K562 (cell line): ENCODE measurements at regions not wholly inside any gene's neighbourhood (a gene's known extent, or its start where the extent isn't known, plus 50 kb on each side); places are given as distances from the start of the nearest gene placed in this dataset.

ENCODE experiments used
- ATAC-seq: fragments of 200-7000 bp; cut with Tn5 transposase; 3 replicates; pipeline ENCODE4 v1.9.1; 2020; ENCODE audit warnings: moderate library complexity
- BruUV-seq: library from RNA; stranded (reverse); fragments of 400-500 nt; replicated peaks from 2 replicates; lab custom pipeline; 2021; lab: Mats Ljungman, UMichigan
- CTCF ChIA-PET: fragments of 300-600 bp; formaldehyde crosslinking; extraction: SDS; loops from one replicate; lab custom pipeline; 2021; ENCODE audit warnings: low intra/inter-chr PET ratio; lab: Yijun Ruan, JAX
- POLR2A ChIA-PET: fragments of 300-600, 350-650 bp; sonication (Branson Sonifier 250); formaldehyde crosslinking; extraction: SDS; loops from one replicate; lab custom pipeline; 2021; ENCODE audit warnings: antibody characterized with exemption, inconsistent platforms; lab: Yijun Ruan, JAX
- DNase-seq, 4 experiments: peaks; one replicate each; pipeline versions ENCODE4 v3.0.0 to v3.0.0-alpha.2; 2011 to 2018; ENCODE audit warnings: low spot score in 3 of 4, mixed read lengths in 3 of 4; ENCODE audit errors: extremely low read depth in 1 of 4
- FAIRE-seq: peaks from 2 replicates; lab custom pipeline; 2011; peaks lifted over from hg19 to GRCh38; lab: Jason Lieb, UNC
- H2AFZ ChIP-seq: 2 replicates; pipeline ENCODE4 v1.6.0; 2011; ENCODE audit warnings: low read depth, low read length, control low read depth, inconsistent platforms
- H3K27ac ChIP-seq: fragments of 200-600 bp; 3 replicates; pipeline ENCODE4 v1.8.0; 2011; ENCODE audit warnings: low read depth, mild to moderate bottlenecking, control low read depth, inconsistent platforms, low read length, moderate library complexity, mixed read lengths; ENCODE audit errors: extremely low read depth
- H3K27me3 ChIP-seq, 2 experiments: fragments of 300-600 bp in 1 of 2; 2 replicates in 1 of 2; 3 replicates in 1 of 2; pipeline versions ENCODE4 v1.6.0 to v1.8.0; 2011; ENCODE audit warnings: inconsistent platforms in 2 of 2, low read length in 2 of 2, mild to moderate bottlenecking in 1 of 2, mixed read lengths in 1 of 2, moderate library complexity in 1 of 2; ENCODE audit not compliant: control insufficient read depth in 2 of 2, insufficient read depth in 2 of 2
- H3K36me3 ChIP-seq: fragments of 300-600 bp; 3 replicates; pipeline ENCODE4 v1.8.0; 2011; ENCODE audit warnings: mild to moderate bottlenecking, low read length, inconsistent platforms; ENCODE audit not compliant: control insufficient read depth, insufficient read depth
- H3K4me1 ChIP-seq, 2 experiments: fragments of 200-600 bp in 1 of 2; replicated peaks in 1 of 2; 2 replicates in 1 of 2; 3 replicates in 1 of 2; pipeline versions ENCODE4 v1.5.1 to v1.8.0; 2011; ENCODE audit warnings: inconsistent platforms in 2 of 2, low read length in 2 of 2, mild to moderate bottlenecking in 1 of 2, mixed read lengths in 1 of 2, moderate library complexity in 1 of 2; ENCODE audit not compliant: control insufficient read depth in 2 of 2, insufficient read depth in 2 of 2
- H3K4me2 ChIP-seq: 2 replicates; pipeline ENCODE4 v1.6.1; 2011; ENCODE audit warnings: low read length, control low read depth, inconsistent platforms, mixed read lengths; ENCODE audit not compliant: insufficient read depth
- H3K4me3 ChIP-seq: fragments of 200-600 bp; sonication (generic), shearing (Covaris generic); 2 replicates; pipeline ENCODE4 v1.5.1; 2016; ENCODE audit warnings: control low read depth, inconsistent platforms
- H3K79me2 ChIP-seq: fragments of 200-600 bp; 3 replicates; pipeline ENCODE4 v1.8.0; 2011; ENCODE audit warnings: low read length, inconsistent platforms; ENCODE audit not compliant: control insufficient read depth, insufficient read depth
- H3K9ac ChIP-seq, 2 experiments: 2 replicates each; pipeline versions ENCODE4 v1.6.0 to v1.6.1; 2011; ENCODE audit warnings: low read depth in 2 of 2, low read length in 2 of 2, control low read depth in 1 of 2, inconsistent platforms in 1 of 2, mild to moderate bottlenecking in 1 of 2, mixed read lengths in 1 of 2; ENCODE audit not compliant: insufficient read depth in 1 of 2
- H3K9me1 ChIP-seq: one replicate; pipeline ENCODE4 v1.6.0; 2011; ENCODE audit warnings: inconsistent platforms, mild to moderate bottlenecking, low read length, moderate library complexity; ENCODE audit not compliant: control insufficient read depth, insufficient read depth
- H3K9me3 ChIP-seq: replicated peaks from 2 replicates; pipeline ENCODE4 v1.5.1; 2011; ENCODE audit warnings: low read depth, low read length, inconsistent platforms; ENCODE audit not compliant: control insufficient read depth, insufficient read depth
- H4K20me1 ChIP-seq: replicated peaks from 2 replicates; pipeline ENCODE4 v1.6.1; 2011; ENCODE audit warnings: low read length, inconsistent platforms, mixed read lengths; ENCODE audit not compliant: control insufficient read depth, insufficient read depth
- BACH1 ChIP-seq: fragments of 200-800 bp; sonication (Bioruptor generic); IDR thresholded peaks from 2 replicates; pipeline ENCODE4 v1.6.1; 2016; ENCODE audit warnings: missing genetic modification characterization, missing compliant biosample characterization
- DDX20 ChIP-seq: fragments of 450-650 bp; IDR thresholded peaks from 2 replicates; pipeline ENCODE4 v1.6.1; 2016; ENCODE audit warnings: missing genetic modification characterization, low read depth, mild to moderate bottlenecking, missing compliant biosample characterization, moderate library complexity
- EGR1 ChIP-seq: fragments of 450-650 bp; conservative IDR thresholded peaks from 2 replicates; pipeline ENCODE4 v1.6.1; 2017; ENCODE audit warnings: mild to moderate bottlenecking
- GABPB1 ChIP-seq: sonication (generic); formaldehyde crosslinking; IDR thresholded peaks from 2 replicates; pipeline ENCODE4 v1.8.0; 2022; ENCODE audit warnings: mild to moderate bottlenecking, missing genetic modification reagents
- HMG20A ChIP-seq: fragments of 450-650 bp; formaldehyde crosslinking; conservative IDR thresholded peaks from 2 replicates; pipeline ENCODE4 v1.4.0; 2020; ENCODE audit warnings: mild to moderate bottlenecking, mixed read lengths
- MEF2A ChIP-seq: IDR thresholded peaks from 2 replicates; pipeline ENCODE4 v1.6.1; 2011; ENCODE audit warnings: low read depth, mild to moderate bottlenecking, low read length, moderate library complexity; ENCODE audit not compliant: control insufficient read depth
- NFYB ChIP-seq: IDR thresholded peaks from 2 replicates; pipeline ENCODE4 v1.6.1; 2011; ENCODE audit warnings: mild to moderate bottlenecking, moderate library complexity; ENCODE audit not compliant: insufficient read length; ENCODE audit errors: extremely low read depth
- RB1 ChIP-seq: fragments of 450-650 bp; IDR thresholded peaks from 2 replicates; pipeline ENCODE4 v1.6.1; 2017; ENCODE audit warnings: low read depth, mild to moderate bottlenecking
- TRIM28 ChIP-seq: fragments of 450-650 bp; IDR thresholded peaks from 2 replicates; pipeline ENCODE4 v1.6.1; 2017
- ZBTB1 ChIP-seq: sonication (generic); formaldehyde crosslinking; IDR thresholded peaks from 2 replicates; pipeline ENCODE4 v1.8.1; 2023; ENCODE audit warnings: missing genetic modification reagents, low read depth, mild to moderate bottlenecking, borderline replicate concordance
- WGBS: fragments of 100-300 bp; shearing (Covaris generic); methylation state at CpG from one replicate; pipeline ENCODE4 v1.1.6; 2016; ENCODE audit warnings: low coverage, mixed read lengths; ENCODE audit not compliant: insufficient coverage; ENCODE audit errors: missing lambda C conversion rate; 5-methylcytosine and 5-hydroxymethylcytosine counted together
- in situ Hi-C: fragments of 300-500 bp; cut with MboI; formaldehyde crosslinking; loops from 4 replicates; pipeline ENCODE4 v1.15.0; 2018; ENCODE audit warnings: inconsistent platforms, mixed read lengths
- intact Hi-C: fragments of 100-400 bp; cut with micrococcal nuclease; formaldehyde crosslinking; loops from 2 replicates; pipeline ENCODE4 v1.14.2; 2022
- TF ChIP-seq, protein P1 (sequence below): IDR thresholded peaks from 2 replicates; pipeline ENCODE4 v1.6.1; 2016; ENCODE audit warnings: missing genetic modification characterization, missing compliant biosample characterization
- TF ChIP-seq, protein P2 (sequence below): fragments of 450-650 bp; IDR thresholded peaks from 2 replicates; pipeline ENCODE4 v1.6.1; 2016
- TF ChIP-seq, protein P3 (sequence below): fragments of 250-450 bp; sonication (Bioruptor Pico); IDR thresholded peaks from 2 replicates; pipeline ENCODE4 v1.8.0; 2022; ENCODE audit warnings: moderate library complexity, mild to moderate bottlenecking, inconsistent platforms

DNA sequence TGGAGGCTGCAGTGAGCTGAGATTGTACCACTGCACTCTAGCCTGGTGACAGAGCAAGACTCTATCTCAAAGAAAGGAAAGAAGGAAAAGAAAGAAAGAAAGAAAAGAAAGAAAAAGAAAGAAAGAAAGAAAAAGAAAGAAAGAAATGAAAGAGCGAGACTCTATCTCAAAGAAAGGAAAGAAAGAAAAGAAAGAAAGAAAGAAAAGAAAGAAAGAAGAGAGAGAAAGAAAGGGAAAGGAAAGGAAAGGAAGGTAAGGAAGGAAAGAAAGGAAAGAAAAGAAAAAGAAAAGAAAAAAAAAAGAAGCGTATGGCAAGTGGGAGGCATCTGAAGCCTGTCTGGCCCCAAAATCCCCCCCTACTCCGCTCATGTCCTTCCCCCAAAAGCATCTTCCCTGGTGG is 182.3 kb upstream of the MSX2 start:
- Histone ChIP-seq H3K4me1 (no peaks in the 10 kb centered on the region), H3K36me3 (no peaks in the 10 kb centered on the region), H3K27me3 (peaks cover 10 to 19% of the 10 kb centered on the region in 2 experiments), H2AFZ (no peak overlapping the region), H3K27ac (no peak overlapping the region), H3K4me3 (no peak overlapping the region), H3K79me2 (no peaks in the 10 kb centered on the region), H4K20me1 (no peaks in the 10 kb centered on the region), H3K9me1 (no peaks in the 10 kb centered on the region), H3K9ac (no peak overlapping the region), H3K4me2 (no peak overlapping the region), H3K9me3 (no peaks in the 10 kb centered on the region)
- ChIA-PET POLR2A (interaction anchor here (0.6 to 1.0 kb wide), 2 partner anchors 17 to 120 kb away, joined by 3 read pairs; no protein-coding TSS in a partner anchor), CTCF (no interaction called here)
- in situ Hi-C loops (no loop called here), intact Hi-C loops (no loop called here)
- ATAC-seq = no peak
- WGBS = 0% methylated on average over 3 of the region's 3 CpGs
- FAIRE-seq = no peak
- no peak for DNase-seq
- BruUV-seq = no TSS peak
- TF ChIP-seq, protein P1, sequence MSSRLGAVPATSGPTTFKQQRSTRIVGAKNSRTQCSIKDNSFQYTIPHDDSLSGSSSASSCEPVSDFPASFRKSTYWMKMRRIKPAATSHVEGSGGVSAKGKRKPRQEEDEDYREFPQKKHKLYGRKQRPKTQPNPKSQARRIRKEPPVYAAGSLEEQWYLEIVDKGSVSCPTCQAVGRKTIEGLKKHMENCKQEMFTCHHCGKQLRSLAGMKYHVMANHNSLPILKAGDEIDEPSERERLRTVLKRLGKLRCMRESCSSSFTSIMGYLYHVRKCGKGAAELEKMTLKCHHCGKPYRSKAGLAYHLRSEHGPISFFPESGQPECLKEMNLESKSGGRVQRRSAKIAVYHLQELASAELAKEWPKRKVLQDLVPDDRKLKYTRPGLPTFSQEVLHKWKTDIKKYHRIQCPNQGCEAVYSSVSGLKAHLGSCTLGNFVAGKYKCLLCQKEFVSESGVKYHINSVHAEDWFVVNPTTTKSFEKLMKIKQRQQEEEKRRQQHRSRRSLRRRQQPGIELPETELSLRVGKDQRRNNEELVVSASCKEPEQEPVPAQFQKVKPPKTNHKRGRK = peak; percentile 81
- TF ChIP-seq, protein P2, sequence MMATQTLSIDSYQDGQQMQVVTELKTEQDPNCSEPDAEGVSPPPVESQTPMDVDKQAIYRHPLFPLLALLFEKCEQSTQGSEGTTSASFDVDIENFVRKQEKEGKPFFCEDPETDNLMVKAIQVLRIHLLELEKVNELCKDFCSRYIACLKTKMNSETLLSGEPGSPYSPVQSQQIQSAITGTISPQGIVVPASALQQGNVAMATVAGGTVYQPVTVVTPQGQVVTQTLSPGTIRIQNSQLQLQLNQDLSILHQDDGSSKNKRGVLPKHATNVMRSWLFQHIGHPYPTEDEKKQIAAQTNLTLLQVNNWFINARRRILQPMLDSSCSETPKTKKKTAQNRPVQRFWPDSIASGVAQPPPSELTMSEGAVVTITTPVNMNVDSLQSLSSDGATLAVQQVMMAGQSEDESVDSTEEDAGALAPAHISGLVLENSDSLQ = no peak

DNA sequence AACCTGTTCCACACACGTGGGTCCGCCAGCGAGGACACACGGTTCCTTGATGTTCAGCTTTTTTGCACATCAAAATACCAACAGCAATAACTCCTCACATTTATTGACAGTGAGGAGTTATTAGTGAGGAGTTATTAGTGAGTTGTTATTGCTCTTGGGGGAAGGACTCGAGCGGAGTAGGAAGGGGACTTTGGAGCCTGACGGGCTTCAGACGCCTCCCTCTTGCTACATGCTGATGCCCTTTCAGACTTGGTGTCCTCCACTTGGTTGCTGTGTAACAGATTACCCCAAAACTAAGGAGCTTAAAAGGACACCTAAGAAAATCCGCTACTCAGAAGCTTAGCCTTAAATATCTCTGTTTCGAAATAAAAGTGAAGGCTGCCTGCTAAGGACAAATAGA is 181.9 kb upstream of the MSX2 start:
- ChIA-PET POLR2A (interaction anchor here (0.6 to 1.0 kb wide), 2 partner anchors 17 to 120 kb away, joined by 3 read pairs; no protein-coding TSS in a partner anchor), CTCF (no interaction called here)
- BruUV-seq = no TSS peak
- 1% methylated on average over 10 of the region's 10 CpGs for WGBS
- no peak overlapping the region for H3K4me3 ChIP-seq
- in situ Hi-C loops = no loop called here
- ATAC-seq (no peak), FAIRE-seq (no peak), DNase-seq (no peak)
- H3K27ac ChIP-seq = no peak overlapping the region
- H3K36me3 ChIP-seq = no peaks in the 10 kb centered on the region
- intact Hi-C loops = no loop called here
- peaks cover 10 to 19% of the 10 kb centered on the region in 2 experiments for H3K27me3 ChIP-seq
- no peak overlapping the region for H3K9ac ChIP-seq
- no peak overlapping the region for H3K4me2 ChIP-seq
- H3K79me2 ChIP-seq = no peaks in the 10 kb centered on the region
- H3K9me3 ChIP-seq = no peaks in the 10 kb centered on the region
- H3K9me1 ChIP-seq = no peaks in the 10 kb centered on the region
- H3K4me1 ChIP-seq = no peaks in the 10 kb centered on the region
- H4K20me1 ChIP-seq = no peaks in the 10 kb centered on the region
- H2AFZ ChIP-seq = no peak overlapping the region
- no peak for TF ChIP-seq MEF2A
- TF ChIP-seq, protein P3, sequence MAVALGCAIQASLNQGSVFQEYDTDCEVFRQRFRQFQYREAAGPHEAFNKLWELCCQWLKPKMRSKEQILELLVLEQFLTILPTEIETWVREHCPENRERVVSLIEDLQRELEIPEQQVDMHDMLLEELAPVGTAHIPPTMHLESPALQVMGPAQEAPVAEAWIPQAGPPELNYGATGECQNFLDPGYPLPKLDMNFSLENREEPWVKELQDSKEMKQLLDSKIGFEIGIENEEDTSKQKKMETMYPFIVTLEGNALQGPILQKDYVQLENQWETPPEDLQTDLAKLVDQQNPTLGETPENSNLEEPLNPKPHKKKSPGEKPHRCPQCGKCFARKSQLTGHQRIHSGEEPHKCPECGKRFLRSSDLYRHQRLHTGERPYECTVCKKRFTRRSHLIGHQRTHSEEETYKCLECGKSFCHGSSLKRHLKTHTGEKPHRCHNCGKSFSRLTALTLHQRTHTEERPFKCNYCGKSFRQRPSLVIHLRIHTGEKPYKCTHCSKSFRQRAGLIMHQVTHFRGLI (CRISPR knock-in tag) = no peak
- TF ChIP-seq RB1 = no peak
- TF ChIP-seq BACH1 (tag) = no peak
- no peak for TF ChIP-seq GABPB1 (CRISPR knock-in tag)
- no peak for TF ChIP-seq EGR1
- no peak for TF ChIP-seq DDX20
- no peak for TF ChIP-seq ZBTB1
- no peak for TF ChIP-seq TRIM28
- no peak for TF ChIP-seq NFYB
- TF ChIP-seq HMG20A = no peak
